AG10803 (cell line): ENCODE measurements at regions not wholly inside any gene's neighbourhood (a gene's known extent, or its start where the extent isn't known, plus 50 kb on each side); places are given as distances from the start of the nearest gene placed in this dataset.

Experiments
- DNase-seq: peaks from one replicate; pipeline ENCODE4 v3.0.0; 2010; ENCODE audit warnings: low read depth
- H3K4me3 ChIP-seq: 2 replicates; pipeline ENCODE4 v1.5.1; 2011; ENCODE audit warnings: mild to moderate bottlenecking, low read length, control low read depth
- TF ChIP-seq, protein P1 (sequence below): conservative IDR thresholded peaks from 2 replicates; pipeline ENCODE4 v1.5.1; 2011; ENCODE audit warnings: mild to moderate bottlenecking, low read length, control low read depth, inconsistent platforms

DNA sequence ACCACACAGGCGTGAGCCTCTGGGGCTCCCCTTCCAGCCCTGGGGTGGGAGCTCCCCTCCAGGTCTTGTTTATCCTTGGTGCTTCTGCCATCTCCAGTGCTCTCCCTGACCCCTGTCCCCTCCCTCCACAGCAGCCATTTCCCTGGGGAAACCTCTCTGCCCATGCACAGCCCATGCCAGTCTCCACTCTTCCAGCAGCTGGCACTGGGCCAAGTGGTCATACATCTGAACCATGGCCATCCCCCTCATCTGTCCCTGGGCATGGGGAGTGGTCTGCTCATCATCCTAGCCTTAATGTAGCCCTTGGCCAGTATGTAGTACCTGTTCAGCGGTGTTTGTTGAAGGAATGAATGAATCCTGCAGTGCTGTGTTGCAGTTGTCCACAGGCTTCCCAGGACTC is 172.4 kb upstream of the ZNF32 start:
- TF ChIP-seq, protein P1, sequence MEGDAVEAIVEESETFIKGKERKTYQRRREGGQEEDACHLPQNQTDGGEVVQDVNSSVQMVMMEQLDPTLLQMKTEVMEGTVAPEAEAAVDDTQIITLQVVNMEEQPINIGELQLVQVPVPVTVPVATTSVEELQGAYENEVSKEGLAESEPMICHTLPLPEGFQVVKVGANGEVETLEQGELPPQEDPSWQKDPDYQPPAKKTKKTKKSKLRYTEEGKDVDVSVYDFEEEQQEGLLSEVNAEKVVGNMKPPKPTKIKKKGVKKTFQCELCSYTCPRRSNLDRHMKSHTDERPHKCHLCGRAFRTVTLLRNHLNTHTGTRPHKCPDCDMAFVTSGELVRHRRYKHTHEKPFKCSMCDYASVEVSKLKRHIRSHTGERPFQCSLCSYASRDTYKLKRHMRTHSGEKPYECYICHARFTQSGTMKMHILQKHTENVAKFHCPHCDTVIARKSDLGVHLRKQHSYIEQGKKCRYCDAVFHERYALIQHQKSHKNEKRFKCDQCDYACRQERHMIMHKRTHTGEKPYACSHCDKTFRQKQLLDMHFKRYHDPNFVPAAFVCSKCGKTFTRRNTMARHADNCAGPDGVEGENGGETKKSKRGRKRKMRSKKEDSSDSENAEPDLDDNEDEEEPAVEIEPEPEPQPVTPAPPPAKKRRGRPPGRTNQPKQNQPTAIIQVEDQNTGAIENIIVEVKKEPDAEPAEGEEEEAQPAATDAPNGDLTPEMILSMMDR, result no peak
- H3K4me3 ChIP-seq, result no peak overlapping the region
- DNase-seq, result no peak

DNA sequence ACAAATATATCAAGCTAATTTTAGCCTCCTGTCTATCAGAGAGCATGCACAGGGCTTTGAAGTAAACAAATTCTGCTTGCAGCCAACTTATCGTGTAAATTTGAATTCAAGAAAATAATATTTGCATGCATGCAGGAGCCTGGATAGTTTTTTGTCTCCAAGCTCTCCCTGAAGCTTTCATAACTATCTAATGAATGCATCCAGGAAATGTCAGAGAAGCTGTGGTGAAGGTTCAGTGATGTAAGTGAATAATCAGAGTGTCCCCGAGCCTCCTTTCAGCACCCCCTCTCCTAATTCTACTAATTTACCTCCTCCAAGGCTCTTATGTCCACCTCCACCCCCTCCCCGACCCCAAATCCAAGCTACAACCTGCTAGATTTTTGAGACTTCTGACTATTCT is 172.0 kb upstream of the ZNF32 start:
- DNase-seq, result peak; percentile 42
- H3K4me3 ChIP-seq, result no peak overlapping the region

DNA sequence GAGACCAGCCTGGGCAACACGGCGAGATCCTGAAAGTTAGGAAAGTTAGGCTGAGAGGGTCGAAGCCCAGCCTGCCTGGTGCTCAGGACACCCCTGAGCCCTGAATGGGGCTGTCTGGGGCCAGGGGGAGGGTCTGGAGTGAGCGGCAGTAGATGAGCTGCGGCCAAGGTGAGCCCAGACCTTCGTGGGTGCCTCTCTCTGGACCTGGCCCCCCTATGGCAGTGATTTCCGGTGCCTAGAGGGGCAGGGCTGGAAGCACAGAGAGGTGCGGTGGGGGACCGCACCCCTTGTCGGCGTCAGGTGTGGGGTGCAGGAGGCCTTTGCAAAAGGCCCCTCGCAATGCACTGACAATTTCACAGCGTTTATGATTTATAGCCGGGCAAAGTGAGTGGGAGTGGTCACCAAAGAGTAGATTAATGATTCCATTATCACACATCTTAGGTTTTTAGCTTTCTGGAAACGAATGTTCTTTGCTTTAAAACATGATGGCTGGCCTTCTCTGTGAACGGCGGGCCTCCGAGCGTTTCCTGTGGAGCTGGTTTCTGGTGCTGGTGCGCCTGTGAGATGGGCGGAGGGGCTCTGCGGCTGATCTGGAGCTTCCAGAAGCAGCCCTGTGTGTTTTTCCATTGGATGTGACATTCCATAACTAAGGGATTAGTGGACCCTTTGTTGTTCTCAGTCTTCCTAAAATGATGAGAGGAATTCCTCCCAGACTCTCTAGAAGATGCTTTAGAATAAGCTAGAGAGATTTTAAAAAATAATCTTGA is 171.0 kb upstream of the ZNF32 start:
- DNase-seq, result no peak
- H3K4me3 ChIP-seq, result no peak overlapping the region
- TF ChIP-seq, protein P1, result no peak

More for the DNA sequence above, 172.0 kb upstream of the ZNF32 start:
- TF ChIP-seq, protein P1, result no peak

DNA sequence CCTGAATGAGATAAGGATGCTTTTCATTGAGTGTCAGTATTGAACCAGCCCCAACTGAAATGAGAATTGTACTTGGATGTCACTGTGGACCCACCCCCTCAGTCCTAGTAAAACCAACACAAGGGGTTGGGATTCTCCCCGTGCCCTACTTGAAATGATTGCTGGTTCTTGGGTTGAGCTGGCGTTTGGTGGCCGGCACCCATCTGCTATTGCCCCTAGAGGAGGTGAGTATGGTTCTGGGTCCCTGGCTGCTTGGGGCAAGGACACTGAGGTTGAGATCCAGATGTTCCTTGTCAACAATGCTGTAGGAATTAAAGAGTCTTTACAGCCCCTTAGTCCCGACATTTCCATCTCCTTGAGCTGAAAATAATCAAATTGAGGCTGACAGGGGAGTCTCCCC is 170.0 kb upstream of the ZNF32 start:
- no peak overlapping the region for H3K4me3 ChIP-seq
- no peak for DNase-seq
- TF ChIP-seq, protein P1, result no peak

DNA sequence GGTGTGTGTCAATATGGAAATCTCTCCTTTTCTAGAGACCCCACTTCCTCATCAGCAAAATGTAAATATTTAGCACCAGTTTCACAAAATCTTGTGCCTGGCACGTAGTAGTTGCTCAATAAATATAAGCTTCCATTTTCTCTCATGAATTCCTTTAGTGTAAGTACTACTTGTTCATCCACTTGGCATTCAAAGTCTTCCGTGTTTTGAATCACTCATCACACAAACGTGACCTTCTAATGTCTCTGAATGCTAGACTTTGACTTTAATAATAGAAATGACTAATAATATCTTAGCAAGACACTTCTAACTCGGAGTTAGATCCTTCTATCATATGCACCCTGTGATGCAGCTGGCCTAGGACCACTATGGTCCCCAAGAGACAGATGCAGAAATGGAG is 168.7 kb upstream of the ZNF32 start:
- TF ChIP-seq, protein P1, result no peak
- H3K4me3 ChIP-seq, result no peak overlapping the region

DNA sequence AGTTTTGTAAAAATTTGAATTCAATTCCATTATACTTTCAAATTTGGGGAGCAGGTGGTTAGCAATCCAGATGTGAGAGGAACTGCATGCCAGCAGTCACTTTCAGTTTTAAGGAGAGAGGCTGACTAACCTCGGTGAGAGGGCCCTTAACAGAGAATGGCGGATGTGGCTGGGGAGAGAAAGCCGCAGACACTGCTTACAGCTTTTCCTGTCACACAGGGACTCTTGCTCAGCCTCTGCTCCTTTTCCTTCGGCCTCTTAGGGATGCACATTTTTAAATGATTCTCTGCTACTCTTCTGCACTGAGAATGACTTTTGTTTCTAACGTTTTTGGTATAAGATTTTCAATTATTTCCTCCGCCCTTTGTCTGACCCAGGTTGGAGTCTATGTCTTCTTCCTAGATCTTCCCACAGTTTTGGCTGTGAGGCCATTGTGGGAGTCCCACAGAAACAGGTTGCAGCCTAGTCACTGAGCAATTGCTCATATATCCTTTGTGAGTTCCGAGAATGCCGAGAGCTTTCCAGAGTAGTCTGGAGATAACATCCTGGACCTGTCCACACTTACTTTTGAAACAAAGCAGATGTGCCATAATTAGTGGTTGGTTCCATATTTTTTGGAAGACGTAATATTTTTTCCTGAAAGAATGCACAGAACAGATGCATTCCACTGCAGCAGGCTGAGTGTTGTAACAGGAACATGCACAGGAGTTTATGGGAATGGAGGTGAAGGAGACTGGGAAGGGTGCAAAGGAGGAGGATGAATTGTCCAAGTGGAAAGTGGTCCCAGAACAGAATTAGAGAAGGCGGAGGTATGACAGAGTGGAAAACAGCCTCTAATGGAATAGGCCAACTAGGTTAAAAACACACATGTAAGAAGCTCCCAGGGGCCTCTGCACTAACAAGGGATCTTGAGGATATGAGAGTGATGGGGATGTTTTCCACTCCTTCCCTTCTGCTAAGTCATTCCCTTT is 168.0 kb upstream of the ZNF32 start:
- H3K4me3 ChIP-seq, result no peak overlapping the region; the same call in 1 of the 2 replicates
- peak; percentile 97 for DNase-seq
- TF ChIP-seq, protein P1, result no peak

More for the DNA sequence above, 168.7 kb upstream of the ZNF32 start:
- DNase-seq, result peak; percentile 91
